GM23338 (cell line): ENCODE measurements at regions not wholly inside any gene's neighbourhood (a gene's known extent, or its start where the extent isn't known, plus 50 kb on each side); places are given as distances from the start of the nearest gene placed in this dataset.

Experiments used
- ATAC-seq: fragments of 200-7000 bp; cut with Tn5 transposase; 3 replicates; pipeline ENCODE4 v1.9.1; 2020
- DNase-seq: peaks from one replicate; pipeline ENCODE4 v3.0.0-alpha.2; 2015; ENCODE audit warnings: low spot score
- H2AFZ ChIP-seq: fragments of 200-600 bp; sonication (generic); 2 replicates; pipeline ENCODE4 v1.8.0; 2016; ENCODE audit warnings: antibody characterized with exemption, mild to moderate bottlenecking, moderate library complexity
- H3F3A ChIP-seq: fragments of 200-600 bp; sonication (generic); replicated peaks from 2 replicates; pipeline ENCODE4 v1.8.0; 2017; ENCODE audit warnings: antibody characterized with exemption, mixed run types, low read depth
- H3K27ac ChIP-seq: fragments of 200-600 bp; sonication (generic); 2 replicates; pipeline ENCODE4 v1.6.1; 2016; ENCODE audit warnings: low read depth
- H3K27me3 ChIP-seq: fragments of 200-600 bp; sonication (generic); 2 replicates; pipeline ENCODE4 v1.8.0; 2016; ENCODE audit warnings: mild to moderate bottlenecking, mixed run types, moderate library complexity; ENCODE audit not compliant: insufficient read depth
- H3K36me3 ChIP-seq: fragments of 200-600 bp; sonication (generic); 2 replicates; pipeline ENCODE4 v1.8.0; 2016; ENCODE audit warnings: mild to moderate bottlenecking; ENCODE audit not compliant: insufficient read depth
- H3K4me1 ChIP-seq: fragments of 200-600 bp; sonication (generic); 2 replicates; pipeline ENCODE4 v1.8.0; 2016; ENCODE audit warnings: mild to moderate bottlenecking, moderate library complexity; ENCODE audit not compliant: insufficient read depth
- H3K4me2 ChIP-seq: fragments of 200-600 bp; sonication (generic); 2 replicates; pipeline ENCODE4 v1.7.1; 2017; ENCODE audit warnings: mixed run types
- H3K4me3 ChIP-seq: fragments of 200-600 bp; sonication (generic); 2 replicates; pipeline ENCODE4 v1.6.1; 2016; ENCODE audit warnings: mixed run types
- H3K79me2 ChIP-seq: fragments of 200-600 bp; sonication (generic); replicated peaks from 2 replicates; pipeline ENCODE4 v1.8.0; 2017; ENCODE audit warnings: mild to moderate bottlenecking; ENCODE audit not compliant: insufficient read depth
- H3K9me2 ChIP-seq: fragments of 200-600 bp; sonication (generic); 2 replicates; pipeline ENCODE4 v1.8.0; 2017; ENCODE audit not compliant: insufficient read depth
- H4K20me1 ChIP-seq: fragments of 200-600 bp; sonication (generic); replicated peaks from 2 replicates; pipeline ENCODE4 v1.8.0; 2017; ENCODE audit warnings: mild to moderate bottlenecking; ENCODE audit not compliant: insufficient read depth
- H3K27ac Mint-ChIP-seq: 2 replicates; pipeline ENCODE4 v1.8.0; 2020; ENCODE audit warnings: inconsistent platforms, mild to moderate bottlenecking, moderate library complexity, mixed read lengths
- H3K27me3 Mint-ChIP-seq: 3 replicates; pipeline ENCODE4 v1.8.0; 2022; ENCODE audit warnings: low read depth, mild to moderate bottlenecking, moderate library complexity, mixed read lengths, inconsistent platforms; ENCODE audit not compliant: insufficient read depth, poor library complexity
- H3K36me3 Mint-ChIP-seq: 3 replicates; pipeline ENCODE4 v1.8.0; 2021; ENCODE audit warnings: low read depth, mild to moderate bottlenecking, inconsistent platforms, moderate library complexity, mixed read lengths
- H3K4me1 Mint-ChIP-seq: 3 replicates; pipeline ENCODE4 v1.8.0; 2020; ENCODE audit warnings: mild to moderate bottlenecking, inconsistent platforms, mixed read lengths
- H3K4me3 Mint-ChIP-seq: 3 replicates; pipeline ENCODE4 v1.8.0; 2021; ENCODE audit warnings: moderate library complexity, mild to moderate bottlenecking, inconsistent platforms, mixed read lengths
- H3K9me3 Mint-ChIP-seq: 3 replicates; pipeline ENCODE4 v1.8.0; 2020; ENCODE audit warnings: moderate library complexity, mild to moderate bottlenecking, inconsistent platforms, mixed read lengths
- CREB1 ChIP-seq: fragments of 250-450 bp; sonication (Bioruptor Pico); IDR thresholded peaks from 2 replicates; pipeline ENCODE4 v1.5.0; 2020; ENCODE audit warnings: low read depth, mild to moderate bottlenecking, moderate library complexity
- EZH2 ChIP-seq: fragments of 200-600 bp; sonication (generic); IDR thresholded peaks from one replicate; pipeline ENCODE4 v1.8.0; 2017; ENCODE audit warnings: antibody characterized with exemption, mild to moderate bottlenecking, low read depth; ENCODE audit not compliant: unreplicated experiment
- EZH2phosphoT487 ChIP-seq: fragments of 200-600 bp; sonication (generic); IDR thresholded peaks from one replicate; pipeline ENCODE4 v1.8.1; 2018; ENCODE audit warnings: antibody characterized with exemption; ENCODE audit not compliant: unreplicated experiment
- JUNB ChIP-seq: IDR thresholded peaks from one replicate; pipeline ENCODE4 v1.6.1; 2016; ENCODE audit warnings: antibody characterized with exemption; ENCODE audit not compliant: unreplicated experiment
- NANOG ChIP-seq: IDR thresholded peaks from 2 replicates; pipeline ENCODE4 v1.6.1; 2016; ENCODE audit warnings: antibody characterized with exemption, borderline replicate concordance
- POLR2AphosphoS5 ChIP-seq: IDR thresholded peaks from 2 replicates; pipeline ENCODE4 v1.6.1; 2016; ENCODE audit warnings: antibody characterized with exemption, low read depth
- STAT1 ChIP-seq: IDR thresholded peaks from one replicate; pipeline ENCODE4 v1.6.1; 2016; ENCODE audit warnings: antibody characterized with exemption; ENCODE audit not compliant: unreplicated experiment
- ZNF114 ChIP-seq: fragments of 250-450 bp; sonication (Bioruptor Pico); IDR thresholded peaks from 2 replicates; pipeline ENCODE4 v1.5.0; 2020; ENCODE audit warnings: mild to moderate bottlenecking, moderate library complexity
- ZNF331 ChIP-seq: fragments of 250-450 bp; sonication (Bioruptor Pico); IDR thresholded peaks from 2 replicates; pipeline ENCODE4 v1.5.0; 2020; ENCODE audit warnings: low read depth, mild to moderate bottlenecking, moderate library complexity
- TF ChIP-seq, protein P1 (sequence below), 2 experiments: fragments of 200-600 bp in 1 of 2; sonication (generic) in 1 of 2; conservative IDR thresholded peaks; 2 replicates each; pipeline versions ENCODE4 v1.5.1 to v1.6.1; 2016 to 2017; ENCODE audit warnings: antibody characterized with exemption in 2 of 2, low read depth in 2 of 2, mild to moderate bottlenecking in 2 of 2, moderate library complexity in 1 of 2
- TF ChIP-seq, protein P2 (sequence below): fragments of 250-450 bp; sonication (Bioruptor Pico); IDR thresholded peaks from 2 replicates; pipeline ENCODE4 v1.5.0; 2020; ENCODE audit warnings: mild to moderate bottlenecking, moderate library complexity
- TF ChIP-seq, protein P3 (sequence below): IDR thresholded peaks from 2 replicates; pipeline ENCODE4 v1.6.1; 2016; ENCODE audit warnings: antibody characterized with exemption
- TF ChIP-seq, protein P4 (sequence below): IDR thresholded peaks from one replicate; pipeline ENCODE4 v1.6.1; 2018; ENCODE audit warnings: antibody characterized with exemption; ENCODE audit not compliant: unreplicated experiment

GRCh38 chr2:185939858-185940257 is 201.3 kb downstream of the FSIP2 start:
- Histone ChIP-seq H2AFZ (no peak overlapping the region), H3K9me2 (no peaks in the 10 kb centered on the region), H4K20me1 (no peaks in the 10 kb centered on the region), H3K4me1 (no peaks in the 10 kb centered on the region), H3K27ac (no peak overlapping the region), H3K79me2 (no peaks in the 10 kb centered on the region), H3F3A (no peaks in the 10 kb centered on the region), H3K4me3 (no peak overlapping the region), H3K4me2 (no peak overlapping the region), H3K36me3 (no peaks in the 10 kb centered on the region), H3K27me3 (no peaks in the 10 kb centered on the region)
- peaks cover 3% of the 10 kb centered on the region; the same call in 1 of the 3 replicates for H3K36me3 Mint-ChIP-seq
- H3K27me3 Mint-ChIP-seq: no peaks in the 10 kb centered on the region
- TF ChIP-seq, protein P1, sequence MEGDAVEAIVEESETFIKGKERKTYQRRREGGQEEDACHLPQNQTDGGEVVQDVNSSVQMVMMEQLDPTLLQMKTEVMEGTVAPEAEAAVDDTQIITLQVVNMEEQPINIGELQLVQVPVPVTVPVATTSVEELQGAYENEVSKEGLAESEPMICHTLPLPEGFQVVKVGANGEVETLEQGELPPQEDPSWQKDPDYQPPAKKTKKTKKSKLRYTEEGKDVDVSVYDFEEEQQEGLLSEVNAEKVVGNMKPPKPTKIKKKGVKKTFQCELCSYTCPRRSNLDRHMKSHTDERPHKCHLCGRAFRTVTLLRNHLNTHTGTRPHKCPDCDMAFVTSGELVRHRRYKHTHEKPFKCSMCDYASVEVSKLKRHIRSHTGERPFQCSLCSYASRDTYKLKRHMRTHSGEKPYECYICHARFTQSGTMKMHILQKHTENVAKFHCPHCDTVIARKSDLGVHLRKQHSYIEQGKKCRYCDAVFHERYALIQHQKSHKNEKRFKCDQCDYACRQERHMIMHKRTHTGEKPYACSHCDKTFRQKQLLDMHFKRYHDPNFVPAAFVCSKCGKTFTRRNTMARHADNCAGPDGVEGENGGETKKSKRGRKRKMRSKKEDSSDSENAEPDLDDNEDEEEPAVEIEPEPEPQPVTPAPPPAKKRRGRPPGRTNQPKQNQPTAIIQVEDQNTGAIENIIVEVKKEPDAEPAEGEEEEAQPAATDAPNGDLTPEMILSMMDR (conservative IDR thresholded peaks at IDR 0.05; ENCODE audit: low read depth in 2 of 2): no peak
- TF ChIP-seq EZH2 (no peak), EZH2phosphoT487 (no peak), POLR2AphosphoS5 (no peak), CREB1 (CRISPR knock-in tag) (no peak), ZNF331 (CRISPR knock-in tag) (no peak), JUNB (no peak), STAT1 (no peak), ZNF114 (no peak), NANOG (no peak)
- TF ChIP-seq, protein P2, sequence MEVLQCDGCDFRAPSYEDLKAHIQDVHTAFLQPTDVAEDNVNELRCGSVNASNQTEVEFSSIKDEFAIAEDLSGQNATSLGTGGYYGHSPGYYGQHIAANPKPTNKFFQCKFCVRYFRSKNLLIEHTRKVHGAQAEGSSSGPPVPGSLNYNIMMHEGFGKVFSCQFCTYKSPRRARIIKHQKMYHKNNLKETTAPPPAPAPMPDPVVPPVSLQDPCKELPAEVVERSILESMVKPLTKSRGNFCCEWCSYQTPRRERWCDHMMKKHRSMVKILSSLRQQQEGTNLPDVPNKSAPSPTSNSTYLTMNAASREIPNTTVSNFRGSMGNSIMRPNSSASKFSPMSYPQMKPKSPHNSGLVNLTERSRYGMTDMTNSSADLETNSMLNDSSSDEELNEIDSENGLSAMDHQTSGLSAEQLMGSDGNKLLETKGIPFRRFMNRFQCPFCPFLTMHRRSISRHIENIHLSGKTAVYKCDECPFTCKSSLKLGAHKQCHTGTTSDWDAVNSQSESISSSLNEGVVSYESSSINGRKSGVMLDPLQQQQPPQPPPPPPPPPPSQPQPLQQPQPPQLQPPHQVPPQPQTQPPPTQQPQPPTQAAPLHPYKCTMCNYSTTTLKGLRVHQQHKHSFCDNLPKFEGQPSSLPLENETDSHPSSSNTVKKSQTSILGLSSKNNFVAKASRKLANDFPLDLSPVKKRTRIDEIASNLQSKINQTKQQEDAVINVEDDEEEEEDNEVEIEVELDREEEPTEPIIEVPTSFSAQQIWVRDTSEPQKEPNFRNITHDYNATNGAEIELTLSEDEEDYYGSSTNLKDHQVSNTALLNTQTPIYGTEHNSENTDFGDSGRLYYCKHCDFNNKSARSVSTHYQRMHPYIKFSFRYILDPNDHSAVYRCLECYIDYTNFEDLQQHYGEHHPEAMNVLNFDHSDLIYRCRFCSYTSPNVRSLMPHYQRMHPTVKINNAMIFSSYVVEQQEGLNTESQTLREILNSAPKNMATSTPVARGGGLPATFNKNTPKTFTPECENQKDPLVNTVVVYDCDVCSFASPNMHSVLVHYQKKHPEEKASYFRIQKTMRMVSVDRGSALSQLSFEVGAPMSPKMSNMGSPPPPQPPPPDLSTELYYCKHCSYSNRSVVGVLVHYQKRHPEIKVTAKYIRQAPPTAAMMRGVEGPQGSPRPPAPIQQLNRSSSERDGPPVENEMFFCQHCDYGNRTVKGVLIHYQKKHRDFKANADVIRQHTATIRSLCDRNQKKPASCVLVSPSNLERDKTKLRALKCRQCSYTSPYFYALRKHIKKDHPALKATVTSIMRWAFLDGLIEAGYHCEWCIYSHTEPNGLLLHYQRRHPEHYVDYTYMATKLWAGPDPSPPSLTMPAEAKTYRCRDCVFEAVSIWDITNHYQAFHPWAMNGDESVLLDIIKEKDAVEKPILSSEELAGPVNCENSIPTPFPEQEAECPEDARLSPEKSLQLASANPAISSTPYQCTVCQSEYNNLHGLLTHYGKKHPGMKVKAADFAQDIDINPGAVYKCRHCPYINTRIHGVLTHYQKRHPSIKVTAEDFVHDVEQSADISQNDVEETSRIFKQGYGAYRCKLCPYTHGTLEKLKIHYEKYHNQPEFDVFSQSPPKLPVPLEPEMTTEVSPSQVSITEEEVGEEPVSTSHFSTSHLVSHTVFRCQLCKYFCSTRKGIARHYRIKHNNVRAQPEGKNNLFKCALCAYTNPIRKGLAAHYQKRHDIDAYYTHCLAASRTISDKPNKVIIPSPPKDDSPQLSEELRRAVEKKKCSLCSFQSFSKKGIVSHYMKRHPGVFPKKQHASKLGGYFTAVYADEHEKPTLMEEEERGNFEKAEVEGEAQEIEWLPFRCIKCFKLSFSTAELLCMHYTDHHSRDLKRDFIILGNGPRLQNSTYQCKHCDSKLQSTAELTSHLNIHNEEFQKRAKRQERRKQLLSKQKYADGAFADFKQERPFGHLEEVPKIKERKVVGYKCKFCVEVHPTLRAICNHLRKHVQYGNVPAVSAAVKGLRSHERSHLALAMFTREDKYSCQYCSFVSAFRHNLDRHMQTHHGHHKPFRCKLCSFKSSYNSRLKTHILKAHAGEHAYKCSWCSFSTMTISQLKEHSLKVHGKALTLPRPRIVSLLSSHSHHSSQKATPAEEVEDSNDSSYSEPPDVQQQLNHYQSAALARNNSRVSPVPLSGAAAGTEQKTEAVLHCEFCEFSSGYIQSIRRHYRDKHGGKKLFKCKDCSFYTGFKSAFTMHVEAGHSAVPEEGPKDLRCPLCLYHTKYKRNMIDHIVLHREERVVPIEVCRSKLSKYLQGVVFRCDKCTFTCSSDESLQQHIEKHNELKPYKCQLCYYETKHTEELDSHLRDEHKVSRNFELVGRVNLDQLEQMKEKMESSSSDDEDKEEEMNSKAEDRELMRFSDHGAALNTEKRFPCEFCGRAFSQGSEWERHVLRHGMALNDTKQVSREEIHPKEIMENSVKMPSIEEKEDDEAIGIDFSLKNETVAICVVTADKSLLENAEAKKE (CRISPR knock-in tag): no peak
- TF ChIP-seq, protein P3, sequence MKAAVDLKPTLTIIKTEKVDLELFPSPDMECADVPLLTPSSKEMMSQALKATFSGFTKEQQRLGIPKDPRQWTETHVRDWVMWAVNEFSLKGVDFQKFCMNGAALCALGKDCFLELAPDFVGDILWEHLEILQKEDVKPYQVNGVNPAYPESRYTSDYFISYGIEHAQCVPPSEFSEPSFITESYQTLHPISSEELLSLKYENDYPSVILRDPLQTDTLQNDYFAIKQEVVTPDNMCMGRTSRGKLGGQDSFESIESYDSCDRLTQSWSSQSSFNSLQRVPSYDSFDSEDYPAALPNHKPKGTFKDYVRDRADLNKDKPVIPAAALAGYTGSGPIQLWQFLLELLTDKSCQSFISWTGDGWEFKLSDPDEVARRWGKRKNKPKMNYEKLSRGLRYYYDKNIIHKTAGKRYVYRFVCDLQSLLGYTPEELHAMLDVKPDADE: no peak
- TF ChIP-seq, protein P4, sequence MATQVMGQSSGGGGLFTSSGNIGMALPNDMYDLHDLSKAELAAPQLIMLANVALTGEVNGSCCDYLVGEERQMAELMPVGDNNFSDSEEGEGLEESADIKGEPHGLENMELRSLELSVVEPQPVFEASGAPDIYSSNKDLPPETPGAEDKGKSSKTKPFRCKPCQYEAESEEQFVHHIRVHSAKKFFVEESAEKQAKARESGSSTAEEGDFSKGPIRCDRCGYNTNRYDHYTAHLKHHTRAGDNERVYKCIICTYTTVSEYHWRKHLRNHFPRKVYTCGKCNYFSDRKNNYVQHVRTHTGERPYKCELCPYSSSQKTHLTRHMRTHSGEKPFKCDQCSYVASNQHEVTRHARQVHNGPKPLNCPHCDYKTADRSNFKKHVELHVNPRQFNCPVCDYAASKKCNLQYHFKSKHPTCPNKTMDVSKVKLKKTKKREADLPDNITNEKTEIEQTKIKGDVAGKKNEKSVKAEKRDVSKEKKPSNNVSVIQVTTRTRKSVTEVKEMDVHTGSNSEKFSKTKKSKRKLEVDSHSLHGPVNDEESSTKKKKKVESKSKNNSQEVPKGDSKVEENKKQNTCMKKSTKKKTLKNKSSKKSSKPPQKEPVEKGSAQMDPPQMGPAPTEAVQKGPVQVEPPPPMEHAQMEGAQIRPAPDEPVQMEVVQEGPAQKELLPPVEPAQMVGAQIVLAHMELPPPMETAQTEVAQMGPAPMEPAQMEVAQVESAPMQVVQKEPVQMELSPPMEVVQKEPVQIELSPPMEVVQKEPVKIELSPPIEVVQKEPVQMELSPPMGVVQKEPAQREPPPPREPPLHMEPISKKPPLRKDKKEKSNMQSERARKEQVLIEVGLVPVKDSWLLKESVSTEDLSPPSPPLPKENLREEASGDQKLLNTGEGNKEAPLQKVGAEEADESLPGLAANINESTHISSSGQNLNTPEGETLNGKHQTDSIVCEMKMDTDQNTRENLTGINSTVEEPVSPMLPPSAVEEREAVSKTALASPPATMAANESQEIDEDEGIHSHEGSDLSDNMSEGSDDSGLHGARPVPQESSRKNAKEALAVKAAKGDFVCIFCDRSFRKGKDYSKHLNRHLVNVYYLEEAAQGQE: no peak
- DNase-seq: no peak
- no peak overlapping the region for H3K27ac Mint-ChIP-seq
- no peak for ATAC-seq
- no peaks in the 10 kb centered on the region for H3K4me1 Mint-ChIP-seq
- no peak overlapping the region for H3K4me3 Mint-ChIP-seq
- no peaks in the 10 kb centered on the region for H3K9me3 Mint-ChIP-seq
